ENCODE measurements at regions not wholly inside any gene's neighbourhood (a gene's known extent, or its start where the extent isn't known, plus 50 kb on each side); places are given as distances from the start of the nearest gene placed in this dataset.
"Not testable (repeated sequence)": the region's sequence is repeated elsewhere in the genome, so short reads cannot be mapped to it uniquely, and the experiment has no call there.

GRCh38 chr10:42987121-42987541, 89.7 kb upstream of the RET start:
- no peak for DNase-seq (ENCODE audit: low read depth, low spot score)

GRCh38 chr10:42987575-42987974, 89.3 kb upstream of the RET start:
- no peak for DNase-seq (ENCODE audit: low read depth, low spot score)

GRCh38 chr10:42988069-42988468, 88.8 kb upstream of the RET start:
- DNase-seq (ENCODE audit: low read depth, low spot score), result no peak

- no peak for DNase-seq (ENCODE audit: low read depth, low spot score)
Measured at GRCh38 chr10:42988517-42989395, 88.1 kb upstream of the RET start.

GRCh38 chr10:42989481-42989921, 87.4 kb upstream of the RET start:
- DNase-seq (ENCODE audit: low read depth, low spot score), result no peak

GRCh38 chr10:42990016-42990720, 86.7 kb upstream of the RET start:
- DNase-seq (ENCODE audit: low read depth, low spot score), result no peak

- DNase-seq (ENCODE audit: low read depth, low spot score), result no peak
Measured at GRCh38 chr10:42990721-42991441, 86.0 kb upstream of the RET start.

- DNase-seq (ENCODE audit: low read depth, low spot score), result no peak
Measured at GRCh38 chr10:42991442-42992098, 85.3 kb upstream of the RET start.

GRCh38 chr10:42992156-42992956, 84.5 kb upstream of the RET start:
- DNase-seq (ENCODE audit: low read depth, low spot score), result no peak

GRCh38 chr10:42992957-42993390, 83.9 kb upstream of the RET start:
- DNase-seq (ENCODE audit: low read depth, low spot score), result no peak

- DNase-seq (ENCODE audit: low read depth, low spot score), result not testable (repeated sequence)
Measured at GRCh38 chr10:42994909-42995308, 82.0 kb upstream of the RET start.

GRCh38 chr10:42995537-42995936, 81.3 kb upstream of the RET start:
- DNase-seq (ENCODE audit: low read depth, low spot score), result no peak

GRCh38 chr10:42996588-42996987, 80.3 kb upstream of the RET start:
- no peak for DNase-seq (ENCODE audit: low read depth, low spot score)

GRCh38 chr10:42997151-42997848, 79.6 kb upstream of the RET start:
- DNase-seq (ENCODE audit: low read depth, low spot score), result no peak

- DNase-seq (ENCODE audit: low read depth, low spot score), result no peak
Measured at GRCh38 chr10:42997849-42998165, 79.1 kb upstream of the RET start.

GRCh38 chr10:42998481-42999384, 78.1 kb upstream of the RET start:
- DNase-seq (ENCODE audit: low read depth, low spot score), result no peak

GRCh38 chr10:42999385-43000020, 77.4 kb upstream of the RET start:
- DNase-seq (ENCODE audit: low read depth, low spot score), result no peak

GRCh38 chr10:43000021-43000411, 76.9 kb upstream of the RET start:
- DNase-seq (ENCODE audit: low read depth, low spot score), result no peak

Data from activated naive CD8-positive, alpha-beta T cell treated with anti-CD3 and anti-CD28 coated beads, Interleukin-2, amount 50 U/mL, for 16 hours (primary cell).